ENCODE measurements at regions not wholly inside any gene's neighbourhood (a gene's known extent, or its start where the extent isn't known, plus 50 kb on each side); places are given as distances from the start of the nearest gene placed in this dataset.

DNA sequence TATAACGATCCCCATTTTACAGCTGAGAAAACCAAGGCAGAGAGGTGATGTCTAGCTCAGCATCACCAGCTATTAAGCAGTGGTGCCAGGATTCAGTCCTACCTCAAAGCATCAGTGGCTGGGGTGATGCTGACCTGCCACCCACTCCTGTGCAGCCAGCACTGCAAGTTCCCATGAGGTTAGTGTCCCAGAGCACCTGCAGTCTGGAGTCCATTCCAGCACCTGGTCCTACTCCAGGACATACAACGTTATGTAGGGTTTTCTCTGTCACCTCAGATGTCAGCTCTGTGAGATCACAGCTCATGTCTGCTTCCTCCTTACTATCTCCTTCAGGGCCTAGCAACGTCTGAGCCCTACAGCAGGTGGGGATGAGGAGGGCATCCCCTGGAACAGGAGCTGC, 328.0 kb upstream of the HS6ST1 start:
- no peaks in the 10 kb centered on the region for H4K20me1 ChIP-seq (ENCODE audit: insufficient read depth, low read length)
- no peak for TF ChIP-seq CTCF (IDR thresholded peaks at IDR 0.05; ENCODE audit: extremely low read depth, low read depth, low read length)
- no peaks in the 10 kb centered on the region for H3K4me1 ChIP-seq (ENCODE audit: insufficient read depth, low read length)
- H3K9me3 ChIP-seq (ENCODE audit: low read depth, low read length), result no peaks in the 10 kb centered on the region
- H3K27me3 ChIP-seq (ENCODE audit: insufficient read depth, low read length), result no peaks in the 10 kb centered on the region
- H3K79me2 ChIP-seq (ENCODE audit: insufficient read depth, low read length), result no peaks in the 10 kb centered on the region
- no peak overlapping the region for H3K4me2 ChIP-seq (ENCODE audit: insufficient read depth, low read length)
- no peaks in the 10 kb centered on the region for H3K36me3 ChIP-seq (ENCODE audit: insufficient read depth, low read length)
- no peak overlapping the region for H3K4me3 ChIP-seq (ENCODE audit: insufficient read depth, low read length)
- no peak overlapping the region for H2AFZ ChIP-seq (ENCODE audit: low read length)
- DNase-seq (ENCODE audit: insufficient read length, low spot score, missing footprints), result peak; percentile 22
- no peak overlapping the region for H3K27ac ChIP-seq (ENCODE audit: low read depth, low read length)

GRCh38 chr2:128651000-128651399, 332.3 kb upstream of the HS6ST1 start:
- no peaks in the 10 kb centered on the region for H3K9me3 ChIP-seq (ENCODE audit: low read depth, low read length)
- DNase-seq (ENCODE audit: insufficient read length, low spot score, missing footprints), result no peak
- H3K4me2 ChIP-seq (ENCODE audit: insufficient read depth, low read length), result no peak overlapping the region
- H3K4me3 ChIP-seq (ENCODE audit: insufficient read depth, low read length), result no peak overlapping the region
- H3K4me1 ChIP-seq (ENCODE audit: insufficient read depth, low read length), result no peaks in the 10 kb centered on the region
- H2AFZ ChIP-seq (ENCODE audit: low read length), result no peak overlapping the region
- H3K36me3 ChIP-seq (ENCODE audit: insufficient read depth, low read length), result no peaks in the 10 kb centered on the region
- H3K27ac ChIP-seq (ENCODE audit: low read depth, low read length), result no peak overlapping the region
- no peak for TF ChIP-seq CTCF (IDR thresholded peaks at IDR 0.05; ENCODE audit: extremely low read depth, low read depth, low read length)
- H3K27me3 ChIP-seq (ENCODE audit: insufficient read depth, low read length), result no peaks in the 10 kb centered on the region
- H4K20me1 ChIP-seq (ENCODE audit: insufficient read depth, low read length), result no peaks in the 10 kb centered on the region
- H3K79me2 ChIP-seq (ENCODE audit: insufficient read depth, low read length), result no peaks in the 10 kb centered on the region

- Histone ChIP-seq H3K4me2 (ENCODE audit: insufficient read depth, low read length) (no peak overlapping the region), H3K4me3 (ENCODE audit: insufficient read depth, low read length) (no peak overlapping the region)
- DNase-seq (ENCODE audit: insufficient read length, low spot score, missing footprints), result no peak
These were observed 335.7 kb upstream of the HS6ST1 start for GRCh38 chr2:128654408-128654807.

DNA sequence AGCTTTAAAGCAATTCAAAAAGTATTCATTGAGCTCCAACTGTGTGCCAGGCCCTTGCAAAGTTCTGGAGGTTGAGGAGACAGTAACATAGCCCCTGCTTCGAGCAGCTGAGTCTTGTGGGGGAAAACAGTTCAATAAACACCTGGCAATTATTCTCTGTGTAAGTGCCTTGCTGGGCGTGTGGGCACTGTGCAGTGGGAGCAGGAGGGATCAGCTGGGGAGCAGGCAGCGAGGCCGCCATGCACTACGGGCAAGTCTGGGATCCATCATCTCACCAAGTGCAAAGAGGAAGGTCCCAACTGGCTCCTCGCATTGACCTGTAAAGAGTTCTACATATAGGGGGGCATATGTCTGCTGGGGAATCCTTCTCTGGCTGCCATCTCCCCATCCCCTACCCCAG, 342.2 kb upstream of the HS6ST1 start:
- Histone ChIP-seq H3K4me2 (ENCODE audit: insufficient read depth, low read length) (no peak overlapping the region), H2AFZ (ENCODE audit: low read length) (no peak overlapping the region), H3K79me2 (ENCODE audit: insufficient read depth, low read length) (no peaks in the 10 kb centered on the region), H4K20me1 (ENCODE audit: insufficient read depth, low read length) (no peaks in the 10 kb centered on the region), H3K9me3 (ENCODE audit: low read depth, low read length) (no peaks in the 10 kb centered on the region), H3K27ac (ENCODE audit: low read depth, low read length) (no peak overlapping the region), H3K4me1 (ENCODE audit: insufficient read depth, low read length) (no peaks in the 10 kb centered on the region), H3K36me3 (ENCODE audit: insufficient read depth, low read length) (no peaks in the 10 kb centered on the region), H3K4me3 (ENCODE audit: insufficient read depth, low read length) (no peak overlapping the region), H3K27me3 (ENCODE audit: insufficient read depth, low read length) (no peaks in the 10 kb centered on the region)
- peak; percentile 11 for DNase-seq (ENCODE audit: insufficient read length, low spot score, missing footprints)
- no peak for TF ChIP-seq CTCF (IDR thresholded peaks at IDR 0.05; ENCODE audit: extremely low read depth, low read depth, low read length)

More at GRCh38 chr2:128654408-128654807, 335.7 kb upstream of the HS6ST1 start:
- no peak for TF ChIP-seq CTCF (IDR thresholded peaks at IDR 0.05; ENCODE audit: extremely low read depth, low read depth, low read length)
- no peaks in the 10 kb centered on the region for H3K27me3 ChIP-seq (ENCODE audit: insufficient read depth, low read length)
- no peaks in the 10 kb centered on the region for H3K79me2 ChIP-seq (ENCODE audit: insufficient read depth, low read length)
- no peak overlapping the region for H2AFZ ChIP-seq (ENCODE audit: low read length)
- no peaks in the 10 kb centered on the region for H3K4me1 ChIP-seq (ENCODE audit: insufficient read depth, low read length)
- H3K27ac ChIP-seq (ENCODE audit: low read depth, low read length), result no peak overlapping the region
- H3K9me3 ChIP-seq (ENCODE audit: low read depth, low read length), result no peaks in the 10 kb centered on the region
- H3K36me3 ChIP-seq (ENCODE audit: insufficient read depth, low read length), result no peaks in the 10 kb centered on the region
- H4K20me1 ChIP-seq (ENCODE audit: insufficient read depth, low read length), result no peaks in the 10 kb centered on the region
